ENCODE measurements at regions not wholly inside any gene's neighbourhood (a gene's known extent, or its start where the extent isn't known, plus 50 kb on each side); places are given as distances from the start of the nearest gene placed in this dataset.
"Not testable (repeated sequence)": the region's sequence is repeated elsewhere in the genome, so short reads cannot be mapped to it uniquely, and the experiment has no call there.

- no peak overlapping the region for H3K4me3 ChIP-seq (ENCODE audit: low read length)
- TF ChIP-seq CTCF (IDR thresholded peaks at IDR 0.05; ENCODE audit: insufficient read depth, low read depth, low read length, missing control alignments), result no peak
- DNase-seq (ENCODE audit: low read depth), result no peak
Observed at GRCh38 chr5:29150840-29151239, 2042.6 kb upstream of the CDH6 start.

GRCh38 chr5:29148581-29148980 lies 2044.9 kb upstream of the CDH6 start:
- no peak for DNase-seq (ENCODE audit: low read depth)
- TF ChIP-seq CTCF (IDR thresholded peaks at IDR 0.05; ENCODE audit: insufficient read depth, low read depth, low read length, missing control alignments), result no peak
- no peak overlapping the region for H3K4me3 ChIP-seq (ENCODE audit: low read length)

GRCh38 chr5:29148073-29148472 lies 2045.4 kb upstream of the CDH6 start:
- TF ChIP-seq CTCF (IDR thresholded peaks at IDR 0.05; ENCODE audit: insufficient read depth, low read depth, low read length, missing control alignments), result no peak
- DNase-seq (ENCODE audit: low read depth), result no peak
- no peak overlapping the region for H3K4me3 ChIP-seq (ENCODE audit: low read length)

GRCh38 chr5:29143266-29143665 lies 2050.2 kb upstream of the CDH6 start:
- no peak for DNase-seq (ENCODE audit: low read depth)
- H3K4me3 ChIP-seq (ENCODE audit: low read length), result no peak overlapping the region
- TF ChIP-seq CTCF (IDR thresholded peaks at IDR 0.05; ENCODE audit: insufficient read depth, low read depth, low read length, missing control alignments), result no peak

GRCh38 chr5:29134418-29134817 lies 2059.1 kb upstream of the CDH6 start:
- no peak for DNase-seq (ENCODE audit: low read depth)
- no peak overlapping the region for H3K4me3 ChIP-seq (ENCODE audit: low read length)
- no peak for TF ChIP-seq CTCF (IDR thresholded peaks at IDR 0.05; ENCODE audit: insufficient read depth, low read depth, low read length, missing control alignments)

GRCh38 chr5:29131285-29131684 lies 2062.2 kb upstream of the CDH6 start:
- DNase-seq (ENCODE audit: low read depth), result no peak
- TF ChIP-seq CTCF (IDR thresholded peaks at IDR 0.05; ENCODE audit: insufficient read depth, low read depth, low read length, missing control alignments), result no peak
- H3K4me3 ChIP-seq (ENCODE audit: low read length), result no peak overlapping the region

GRCh38 chr5:29130786-29131185 lies 2062.7 kb upstream of the CDH6 start:
- no peak overlapping the region for H3K4me3 ChIP-seq (ENCODE audit: low read length)
- no peak for TF ChIP-seq CTCF (IDR thresholded peaks at IDR 0.05; ENCODE audit: insufficient read depth, low read depth, low read length, missing control alignments)
- no peak for DNase-seq (ENCODE audit: low read depth)

- DNase-seq (ENCODE audit: low read depth), result not testable (repeated sequence)
Observed at GRCh38 chr5:29127524-29128156, 2065.8 kb upstream of the CDH6 start.

GRCh38 chr5:29126462-29126861 lies 2067.0 kb upstream of the CDH6 start:
- DNase-seq (ENCODE audit: low read depth); H3K4me3 ChIP-seq (ENCODE audit: low read length): not testable (repeated sequence)

More at GRCh38 chr5:29127524-29128156, 2065.8 kb upstream of the CDH6 start:
- not testable (repeated sequence) for H3K4me3 ChIP-seq (ENCODE audit: low read length)

Data from epithelial cell of esophagus (primary cell).